Right ventricle myocardium inferior (tissue), 1 donor: ENCODE measurements at regions not wholly inside any gene's neighbourhood (a gene's known extent, or its start where the extent isn't known, plus 50 kb on each side); places are given as distances from the start of the nearest gene placed in this dataset.

ENCODE experiments used
- ATAC-seq: fragments of 200-7000 bp; cut with Tn5 transposase; one replicate; pipeline ENCODE4 v1.9.1; 2020; ENCODE audit warnings: mild to moderate bottlenecking, moderate library complexity
- DNase-seq: peaks from one replicate; pipeline ENCODE4 v3.0.0; 2021; ENCODE audit errors: missing footprints
- intact Hi-C: fragments of 100-400 bp; cut with DNase I; formaldehyde crosslinking; loops from one replicate; pipeline ENCODE4 v1.11.0; 2022
- donor health status: DM: no; HTN: yes; CAD: no; lungs with severe emphysema.

- intact Hi-C loops = no loop called here
- no peak for DNase-seq
- no peak for ATAC-seq
Measured at GRCh38 chr5:4949108-4949507, 191.0 kb upstream of the ADAMTS16 start.

GRCh38 chr5:4953576-4953975 lies 186.6 kb upstream of the ADAMTS16 start:
- ATAC-seq (no peak), DNase-seq (no peak)
- intact Hi-C loops = no loop called here

- DNase-seq (no peak), ATAC-seq (no peak)
- intact Hi-C loops = no loop called here
Measured at GRCh38 chr5:4954048-4954447, 186.1 kb upstream of the ADAMTS16 start.

GRCh38 chr5:4963265-4963664 lies 176.9 kb upstream of the ADAMTS16 start:
- intact Hi-C loops = no loop called here
- ATAC-seq = no peak
- no peak for DNase-seq

GRCh38 chr5:4969351-4969750 lies 170.8 kb upstream of the ADAMTS16 start:
- intact Hi-C loops = no loop called here
- no peak for ATAC-seq
- no peak for DNase-seq

- intact Hi-C loops = no loop called here
- no peak for ATAC-seq
- no peak for DNase-seq
Measured at GRCh38 chr5:4970171-4970570, 170.0 kb upstream of the ADAMTS16 start.

GRCh38 chr5:4976902-4977301 lies 163.2 kb upstream of the ADAMTS16 start:
- intact Hi-C loops = no loop called here
- DNase-seq = no peak
- ATAC-seq = no peak

GRCh38 chr5:4977416-4978110 lies 162.6 kb upstream of the ADAMTS16 start:
- intact Hi-C loops = no loop called here
- ATAC-seq (peak; percentile 54), DNase-seq (no peak)

GRCh38 chr5:4980201-4980600 lies 159.9 kb upstream of the ADAMTS16 start:
- DNase-seq (no peak), ATAC-seq (no peak)
- intact Hi-C loops = no loop called here

- DNase-seq (no peak), ATAC-seq (no peak)
- intact Hi-C loops = no loop called here
Measured at GRCh38 chr5:4981608-4982007, 158.5 kb upstream of the ADAMTS16 start.

GRCh38 chr5:4983701-4984100 lies 156.4 kb upstream of the ADAMTS16 start:
- DNase-seq (no peak), ATAC-seq (no peak)
- intact Hi-C loops = no loop called here

GRCh38 chr5:4984461-4984860 lies 155.7 kb upstream of the ADAMTS16 start:
- ATAC-seq (no peak), DNase-seq (no peak)
- intact Hi-C loops = no loop called here

- intact Hi-C loops = no loop called here
- no peak for DNase-seq
- no peak for ATAC-seq
Measured at GRCh38 chr5:4987431-4987830, 152.7 kb upstream of the ADAMTS16 start.

- no peak for ATAC-seq
- no peak for DNase-seq
- intact Hi-C loops = no loop called here
Measured at GRCh38 chr5:4989118-4989517, 151.0 kb upstream of the ADAMTS16 start.

GRCh38 chr5:4990017-4990416 lies 150.1 kb upstream of the ADAMTS16 start:
- no peak for DNase-seq
- intact Hi-C loops = no loop called here
- no peak for ATAC-seq

GRCh38 chr5:4990462-4990861 lies 149.7 kb upstream of the ADAMTS16 start:
- ATAC-seq = no peak
- intact Hi-C loops = no loop called here
- no peak for DNase-seq

- DNase-seq (no peak), ATAC-seq (no peak)
- intact Hi-C loops = no loop called here
Measured at GRCh38 chr5:4991925-4992324, 148.2 kb upstream of the ADAMTS16 start.

- no peak for DNase-seq
- peak; percentile 62 for ATAC-seq
- intact Hi-C loops = no loop called here
Measured at GRCh38 chr5:4995014-4995413, 145.1 kb upstream of the ADAMTS16 start.

GRCh38 chr5:5005353-5005752 lies 134.8 kb upstream of the ADAMTS16 start:
- intact Hi-C loops = no loop called here
- DNase-seq (no peak), ATAC-seq (no peak)

GRCh38 chr5:5006548-5006947 lies 133.6 kb upstream of the ADAMTS16 start:
- intact Hi-C loops = no loop called here
- no peak for ATAC-seq
- no peak for DNase-seq

- no peak for ATAC-seq
- intact Hi-C loops = no loop called here
- no peak for DNase-seq
Measured at GRCh38 chr5:5009240-5009639, 130.9 kb upstream of the ADAMTS16 start.
